ENCODE measurements at regions not wholly inside any gene's neighbourhood (a gene's known extent, or its start where the extent isn't known, plus 50 kb on each side); places are given as distances from the start of the nearest gene placed in this dataset.

GRCh38 chr3:193912621-193913178 is 223.2 kb upstream of the HES1 start:
- H3K79me2 ChIP-seq (ENCODE audit: insufficient read depth, low read length) = no peaks in the 10 kb centered on the region
- H3K36me3 ChIP-seq (ENCODE audit: insufficient read depth, low read length) = no peaks in the 10 kb centered on the region
- no peak overlapping the region for H3K4me3 ChIP-seq (ENCODE audit: low read depth in 1 of 2, low read length in 2 of 2)
- DNase-seq (no peak), ATAC-seq (ENCODE audit: insufficient read depth, low read depth) (no peak)
- TF ChIP-seq CTCF (IDR thresholded peaks at IDR 0.05; ENCODE audit: borderline replicate concordance, extremely low read depth, low read length, poor library complexity, severe bottlenecking) (no peak), EZH2 (IDR thresholded peaks at IDR 0.05; ENCODE audit: borderline replicate concordance, low read depth, low read length, severe bottlenecking) (no peak)
- no peak overlapping the region for H3K4me2 ChIP-seq (ENCODE audit: insufficient read depth, low read length)
- no peaks in the 10 kb centered on the region for H3K27me3 ChIP-seq (ENCODE audit: insufficient read depth, low read length, poor library complexity)
- H2AFZ ChIP-seq (ENCODE audit: low read depth, low read length) = no peak overlapping the region
- H3K9me3 ChIP-seq (ENCODE audit: insufficient read depth, low read length, severe bottlenecking) = no peaks in the 10 kb centered on the region
- H3K27ac ChIP-seq (ENCODE audit: low read length) = no peak overlapping the region
- H3K4me1 ChIP-seq (ENCODE audit: insufficient read depth, low read length) = no peaks in the 10 kb centered on the region
- no peak overlapping the region for H3K9ac ChIP-seq (ENCODE audit: low read depth, low read length)
- H4K20me1 ChIP-seq (ENCODE audit: insufficient read depth, low read length) = no peaks in the 10 kb centered on the region

DNA sequence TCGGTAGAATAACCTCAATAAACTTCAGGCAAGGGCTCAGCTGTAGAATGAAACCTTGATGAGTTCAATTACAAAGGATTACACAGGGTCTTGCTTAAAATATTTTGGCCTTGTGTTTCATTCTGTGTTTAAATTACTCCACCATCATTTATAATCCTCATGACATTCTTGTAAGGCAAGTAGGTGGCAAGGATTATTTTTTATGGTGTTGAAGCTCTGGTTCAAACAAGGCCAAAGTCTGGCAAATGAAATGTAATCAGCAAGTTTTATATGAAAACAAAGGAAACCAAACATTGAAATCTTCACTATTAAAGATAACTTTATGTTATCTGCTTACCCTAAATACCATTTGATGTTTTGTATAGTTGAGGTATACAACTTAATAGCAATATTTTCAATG is 221.3 kb upstream of the HES1 start:
- DNase-seq (no peak), ATAC-seq (ENCODE audit: insufficient read depth, low read depth) (no peak)
- H2AFZ ChIP-seq (ENCODE audit: low read depth, low read length) = no peak overlapping the region
- no peaks in the 10 kb centered on the region for H3K79me2 ChIP-seq (ENCODE audit: insufficient read depth, low read length)
- H3K36me3 ChIP-seq (ENCODE audit: insufficient read depth, low read length) = no peaks in the 10 kb centered on the region
- H3K4me1 ChIP-seq (ENCODE audit: insufficient read depth, low read length) = no peaks in the 10 kb centered on the region
- no peaks in the 10 kb centered on the region for H3K9me3 ChIP-seq (ENCODE audit: insufficient read depth, low read length, severe bottlenecking)
- no peak overlapping the region for H3K4me2 ChIP-seq (ENCODE audit: insufficient read depth, low read length)
- no peak overlapping the region for H3K27ac ChIP-seq (ENCODE audit: low read length)
- no peaks in the 10 kb centered on the region for H4K20me1 ChIP-seq (ENCODE audit: insufficient read depth, low read length)
- peaks cover 4% of the 10 kb centered on the region for H3K27me3 ChIP-seq (ENCODE audit: insufficient read depth, low read length, poor library complexity)
- H3K9ac ChIP-seq (ENCODE audit: low read depth, low read length) = no peak overlapping the region
- no peak overlapping the region for H3K4me3 ChIP-seq (ENCODE audit: low read depth in 1 of 2, low read length in 2 of 2)
- TF ChIP-seq CTCF (IDR thresholded peaks at IDR 0.05; ENCODE audit: borderline replicate concordance, extremely low read depth, low read length, poor library complexity, severe bottlenecking) = no peak
- no peak for TF ChIP-seq EZH2 (IDR thresholded peaks at IDR 0.05; ENCODE audit: borderline replicate concordance, low read depth, low read length, severe bottlenecking)

DNA sequence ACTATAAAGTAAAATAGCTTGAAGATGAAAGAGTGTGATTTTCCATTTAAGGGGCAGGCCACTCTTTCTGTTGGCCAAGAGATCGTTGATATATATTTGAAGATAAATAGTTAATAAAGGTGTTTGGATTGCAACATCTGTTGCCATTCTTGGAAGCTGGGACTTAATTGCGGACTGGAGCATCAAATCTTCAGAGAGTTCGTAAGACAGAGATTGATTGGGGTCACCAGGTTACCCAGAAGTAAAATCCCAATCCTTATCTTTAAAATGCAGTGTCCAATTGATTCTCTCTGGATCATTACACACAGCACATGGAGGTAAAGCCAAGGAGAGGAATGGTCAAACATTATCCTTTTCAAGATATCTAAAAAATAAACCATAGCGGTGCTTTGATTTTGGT is 220.8 kb upstream of the HES1 start:
- Histone ChIP-seq H3K36me3 (ENCODE audit: insufficient read depth, low read length) (no peaks in the 10 kb centered on the region), H3K4me2 (ENCODE audit: insufficient read depth, low read length) (no peak overlapping the region), H3K27me3 (ENCODE audit: insufficient read depth, low read length, poor library complexity) (peaks cover 4% of the 10 kb centered on the region), H2AFZ (ENCODE audit: low read depth, low read length) (no peak overlapping the region), H3K79me2 (ENCODE audit: insufficient read depth, low read length) (no peaks in the 10 kb centered on the region), H3K4me1 (ENCODE audit: insufficient read depth, low read length) (no peaks in the 10 kb centered on the region), H3K9me3 (ENCODE audit: insufficient read depth, low read length, severe bottlenecking) (no peaks in the 10 kb centered on the region), H3K27ac (ENCODE audit: low read length) (no peak overlapping the region), H3K4me3 (ENCODE audit: low read depth in 1 of 2, low read length in 2 of 2) (no peak overlapping the region), H3K9ac (ENCODE audit: low read depth, low read length) (no peak overlapping the region), H4K20me1 (ENCODE audit: insufficient read depth, low read length) (no peaks in the 10 kb centered on the region)
- ATAC-seq (ENCODE audit: insufficient read depth, low read depth) (no peak), DNase-seq (no peak)
- no peak for TF ChIP-seq CTCF (IDR thresholded peaks at IDR 0.05; ENCODE audit: borderline replicate concordance, extremely low read depth, low read length, poor library complexity, severe bottlenecking)

GRCh38 chr3:193915613-193916012 is 220.3 kb upstream of the HES1 start:
- Histone ChIP-seq H3K27ac (ENCODE audit: low read length) (no peak overlapping the region), H4K20me1 (ENCODE audit: insufficient read depth, low read length) (no peaks in the 10 kb centered on the region), H3K4me3 (ENCODE audit: low read depth in 1 of 2, low read length in 2 of 2) (no peak overlapping the region), H3K9me3 (ENCODE audit: insufficient read depth, low read length, severe bottlenecking) (no peaks in the 10 kb centered on the region), H3K4me2 (ENCODE audit: insufficient read depth, low read length) (no peak overlapping the region), H3K4me1 (ENCODE audit: insufficient read depth, low read length) (no peaks in the 10 kb centered on the region), H3K27me3 (ENCODE audit: insufficient read depth, low read length, poor library complexity) (peaks cover 4% of the 10 kb centered on the region), H3K9ac (ENCODE audit: low read depth, low read length) (no peak overlapping the region), H2AFZ (ENCODE audit: low read depth, low read length) (no peak overlapping the region), H3K79me2 (ENCODE audit: insufficient read depth, low read length) (no peaks in the 10 kb centered on the region), H3K36me3 (ENCODE audit: insufficient read depth, low read length) (no peaks in the 10 kb centered on the region)
- no peak for DNase-seq
- no peak for TF ChIP-seq EZH2 (IDR thresholded peaks at IDR 0.05; ENCODE audit: borderline replicate concordance, low read depth, low read length, severe bottlenecking)
- TF ChIP-seq CTCF (IDR thresholded peaks at IDR 0.05; ENCODE audit: borderline replicate concordance, extremely low read depth, low read length, poor library complexity, severe bottlenecking) = no peak
- no peak for ATAC-seq (ENCODE audit: insufficient read depth, low read depth)
